Femur (tissue), 1 donor: ENCODE measurements at regions not wholly inside any gene's neighbourhood (a gene's known extent, or its start where the extent isn't known, plus 50 kb on each side); places are given as distances from the start of the nearest gene placed in this dataset.

ENCODE experiments used
- DNase-seq: peaks from one replicate; pipeline ENCODE4 v3.0.0-alpha.2; 2017

GRCh38 chr3:31357451-31357850, 175.3 kb upstream of the STT3B start:
- no peak for DNase-seq

- no peak for DNase-seq
Observed at GRCh38 chr3:31358473-31359070, 174.2 kb upstream of the STT3B start.

- DNase-seq: no peak
Observed at GRCh38 chr3:31361371-31362273, 171.1 kb upstream of the STT3B start.

- DNase-seq: no peak
Observed at GRCh38 chr3:31364188-31364587, 168.5 kb upstream of the STT3B start.

GRCh38 chr3:31364711-31365110, 168.0 kb upstream of the STT3B start:
- DNase-seq: no peak

GRCh38 chr3:31367518-31367917, 165.2 kb upstream of the STT3B start:
- no peak for DNase-seq

- DNase-seq: no peak
Observed at GRCh38 chr3:31369637-31370379, 162.9 kb upstream of the STT3B start.

GRCh38 chr3:31370380-31370666, 162.4 kb upstream of the STT3B start:
- DNase-seq: no peak

- DNase-seq: no peak
Observed at GRCh38 chr3:31370681-31371080, 162.0 kb upstream of the STT3B start.

GRCh38 chr3:31371484-31372177, 161.1 kb upstream of the STT3B start:
- no peak for DNase-seq

- no peak for DNase-seq
Observed at GRCh38 chr3:31373681-31374080, 159.0 kb upstream of the STT3B start.

- DNase-seq: no peak
Observed at GRCh38 chr3:31377045-31377642, 155.6 kb upstream of the STT3B start.

GRCh38 chr3:31378231-31378630, 154.5 kb upstream of the STT3B start:
- DNase-seq: no peak

GRCh38 chr3:31379598-31379997, 153.1 kb upstream of the STT3B start:
- DNase-seq: no peak

- DNase-seq: no peak
Observed at GRCh38 chr3:31382856-31383255, 149.9 kb upstream of the STT3B start.

- no peak for DNase-seq
Observed at GRCh38 chr3:31384117-31384516, 148.6 kb upstream of the STT3B start.

GRCh38 chr3:31389939-31390338, 142.8 kb upstream of the STT3B start:
- no peak for DNase-seq

- DNase-seq: no peak
Observed at GRCh38 chr3:31390466-31390865, 142.3 kb upstream of the STT3B start.

- no peak for DNase-seq
Observed at GRCh38 chr3:31391150-31391549, 141.6 kb upstream of the STT3B start.

GRCh38 chr3:31392568-31392967, 140.2 kb upstream of the STT3B start:
- no peak for DNase-seq

GRCh38 chr3:31399271-31399670, 133.5 kb upstream of the STT3B start:
- no peak for DNase-seq

GRCh38 chr3:31402117-31402516, 130.6 kb upstream of the STT3B start:
- no peak for DNase-seq

- DNase-seq: no peak
Observed at GRCh38 chr3:31403197-31403596, 129.5 kb upstream of the STT3B start.
